Lung (tissue), 11 donors: ENCODE measurements at regions not wholly inside any gene's neighbourhood (a gene's known extent, or its start where the extent isn't known, plus 50 kb on each side); places are given as distances from the start of the nearest gene placed in this dataset.

ENCODE experiments used
- ATAC-seq: fragments of 200-7000 bp; cut with Tn5 transposase; one replicate; pipeline ENCODE4 v1.9.1; 2020; ENCODE audit warnings: moderate number of reproducible peaks; ENCODE audit not compliant: insufficient read depth, low FRiP score
- DNase-seq, 3 donors: peaks; one replicate each; pipeline ENCODE4 v3.0.0-alpha.2; 2013 to 2017
- H3K27ac ChIP-seq, 2 donors: one replicate each; pipeline ENCODE4 v1.5.1; 2013; ENCODE audit warnings: mild to moderate bottlenecking in 2 of 2, moderate library complexity in 2 of 2, control low read depth in 1 of 2, inconsistent platforms in 1 of 2, low read depth in 1 of 2, low read length in 1 of 2
- H3K27me3 ChIP-seq, 3 donors: one replicate each; pipeline ENCODE4 v1.5.1; 2013; ENCODE audit warnings: low read length in 2 of 3; ENCODE audit not compliant: control insufficient read depth in 3 of 3, insufficient read depth in 3 of 3
- H3K36me3 ChIP-seq, 4 donors: one replicate each; pipeline ENCODE4 v1.5.1; 2013; ENCODE audit warnings: low read length in 4 of 4, mild to moderate bottlenecking in 1 of 4, moderate library complexity in 1 of 4; ENCODE audit not compliant: control insufficient read depth in 4 of 4, insufficient read depth in 4 of 4
- H3K4me1 ChIP-seq, 5 donors: one replicate each; pipeline ENCODE4 v1.5.1; 2013; ENCODE audit warnings: low read length in 5 of 5, mild to moderate bottlenecking in 2 of 5, moderate library complexity in 1 of 5; ENCODE audit not compliant: control insufficient read depth in 5 of 5, insufficient read depth in 5 of 5
- H3K4me3 ChIP-seq: one replicate; pipeline ENCODE4 v1.5.1; 2013; ENCODE audit warnings: mild to moderate bottlenecking, control low read depth, moderate library complexity
- H3K9ac ChIP-seq, 2 donors: one replicate each; pipeline ENCODE4 v1.5.1; 2013; ENCODE audit warnings: low read length in 2 of 2, control low read depth in 1 of 2; ENCODE audit not compliant: insufficient read depth in 1 of 2
- H3K9me3 ChIP-seq, 4 donors: one replicate each; pipeline ENCODE4 v1.5.1; 2013; ENCODE audit warnings: low read length in 3 of 4, mild to moderate bottlenecking in 1 of 4, moderate library complexity in 1 of 4; ENCODE audit not compliant: control insufficient read depth in 4 of 4, insufficient read depth in 3 of 4
- WGBS, 2 donors: extraction: QIAGEN DNeasy Blood & Tissue Kit; methylation state at CpG; one replicate each; pipeline ENCODE4 v1.1.7; 2013; 5-methylcytosine and 5-hydroxymethylcytosine counted together
- TF ChIP-seq, protein P1 (sequence below): IDR thresholded peaks from 2 replicates; pipeline ENCODE4 v1.5.1; 2012; ENCODE audit warnings: mild to moderate bottlenecking; ENCODE audit errors: control extremely low read depth, extremely low read depth
- donor health status: control.
- donor health status: control.
- donor health status: Bipolar disorder and iron deficiency.
- donor health status: healthy.
- donor health status: DM: yes; HTN: yes; CAD: no.

- Histone ChIP-seq H3K27ac (no peak overlapping the region), H3K4me3 (no peak overlapping the region), H3K9me3 (no peaks in the 10 kb centered on the region), H3K4me1 (no peaks in the 10 kb centered on the region), H3K9ac (no peak overlapping the region), H3K27me3 (no peaks in the 10 kb centered on the region), H3K36me3 (no peaks in the 10 kb centered on the region)
- ATAC-seq (no peak), DNase-seq (no peak)
- TF ChIP-seq, protein P1, sequence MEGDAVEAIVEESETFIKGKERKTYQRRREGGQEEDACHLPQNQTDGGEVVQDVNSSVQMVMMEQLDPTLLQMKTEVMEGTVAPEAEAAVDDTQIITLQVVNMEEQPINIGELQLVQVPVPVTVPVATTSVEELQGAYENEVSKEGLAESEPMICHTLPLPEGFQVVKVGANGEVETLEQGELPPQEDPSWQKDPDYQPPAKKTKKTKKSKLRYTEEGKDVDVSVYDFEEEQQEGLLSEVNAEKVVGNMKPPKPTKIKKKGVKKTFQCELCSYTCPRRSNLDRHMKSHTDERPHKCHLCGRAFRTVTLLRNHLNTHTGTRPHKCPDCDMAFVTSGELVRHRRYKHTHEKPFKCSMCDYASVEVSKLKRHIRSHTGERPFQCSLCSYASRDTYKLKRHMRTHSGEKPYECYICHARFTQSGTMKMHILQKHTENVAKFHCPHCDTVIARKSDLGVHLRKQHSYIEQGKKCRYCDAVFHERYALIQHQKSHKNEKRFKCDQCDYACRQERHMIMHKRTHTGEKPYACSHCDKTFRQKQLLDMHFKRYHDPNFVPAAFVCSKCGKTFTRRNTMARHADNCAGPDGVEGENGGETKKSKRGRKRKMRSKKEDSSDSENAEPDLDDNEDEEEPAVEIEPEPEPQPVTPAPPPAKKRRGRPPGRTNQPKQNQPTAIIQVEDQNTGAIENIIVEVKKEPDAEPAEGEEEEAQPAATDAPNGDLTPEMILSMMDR, result no peak
- 84 to 98% methylated on average over 3 of the region's 3 CpGs for WGBS, 2 donors
Observed at GRCh38 chrX:139267851-139268250, 262.7 kb upstream of the F9 start.

GRCh38 chrX:139246295-139246694, 284.2 kb upstream of the F9 start:
- TF ChIP-seq, protein P1, result no peak
- Histone ChIP-seq H3K4me1 (no peaks in the 10 kb centered on the region), H3K27ac (no peak overlapping the region), H3K27me3 (no peaks in the 10 kb centered on the region), H3K9me3 (peaks cover 0 to under 1% (median 0%) of the 10 kb centered on the region in 4 donors), H3K36me3 (no peaks in the 10 kb centered on the region), H3K4me3 (no peak overlapping the region), H3K9ac (no peak overlapping the region)
- 57 to 74% methylated on average over 3 of the region's 3 CpGs for WGBS, 2 donors
- DNase-seq (no peak), ATAC-seq (no peak)

GRCh38 chrX:139237141-139237540, 293.4 kb upstream of the F9 start:
- TF ChIP-seq, protein P1, result no peak
- H3K27ac ChIP-seq, result no peak overlapping the region
- WGBS, 2 donors, result 67 to 100% methylated on average over 1 of the region's 1 CpG

GRCh38 chrX:139234898-139235297, 295.6 kb upstream of the F9 start:
- DNase-seq, result no peak
- H3K9me3 ChIP-seq, result peaks cover 0 to 14% (median 0%) of the 10 kb centered on the region in 4 donors
- 87 to 94% methylated on average over 3 of the region's 3 CpGs for WGBS, 2 donors
- H3K4me3 ChIP-seq, result no peak overlapping the region
- H3K36me3 ChIP-seq, result no peaks in the 10 kb centered on the region
- no peaks in the 10 kb centered on the region for H3K4me1 ChIP-seq
- H3K9ac ChIP-seq, result no peak overlapping the region
- H3K27me3 ChIP-seq, result no peaks in the 10 kb centered on the region
- no peak overlapping the region for H3K27ac ChIP-seq
- TF ChIP-seq, protein P1, result no peak
- ATAC-seq, result no peak

More at GRCh38 chrX:139237141-139237540, 293.4 kb upstream of the F9 start:
- peaks cover 0 to 14% (median 0%) of the 10 kb centered on the region in 4 donors for H3K9me3 ChIP-seq
- DNase-seq (no peak), ATAC-seq (no peak)
- no peaks in the 10 kb centered on the region for H3K36me3 ChIP-seq
- no peaks in the 10 kb centered on the region for H3K27me3 ChIP-seq
- no peak overlapping the region for H3K4me3 ChIP-seq
- no peaks in the 10 kb centered on the region for H3K4me1 ChIP-seq
- H3K9ac ChIP-seq, result no peak overlapping the region
